Ovary (tissue), 7 donors: ENCODE measurements at regions not wholly inside any gene's neighbourhood (a gene's known extent, or its start where the extent isn't known, plus 50 kb on each side); places are given as distances from the start of the nearest gene placed in this dataset.

ENCODE experiments used
- DNase-seq, 5 donors: peaks; one replicate each; pipeline ENCODE4 v3.0.0-alpha.2; 2019 to 2020
- H3K27ac ChIP-seq, 2 donors: fragments of 200-600 bp; one replicate each; pipeline versions ENCODE4 v1.5.1 to v1.8.0; 2019 to 2022
- H3K27me3 ChIP-seq: fragments of 200-600 bp; one replicate; pipeline ENCODE4 v1.8.0; 2022
- H3K36me3 ChIP-seq: fragments of 200-600 bp; sonication (generic); one replicate; pipeline ENCODE4 v1.5.1; 2019
- H3K4me1 ChIP-seq: one replicate; pipeline ENCODE4 v1.8.1; 2013; ENCODE audit warnings: mild to moderate bottlenecking, moderate library complexity; ENCODE audit not compliant: insufficient read depth
- H3K4me3 ChIP-seq: fragments of 200-600 bp; sonication (generic); one replicate; pipeline ENCODE4 v1.5.1; 2017
- H3K9me3 ChIP-seq, 2 donors: fragments of 200-600 bp in 1 of 2; sonication (generic) in 1 of 2; one replicate each; pipeline versions ENCODE4 v1.5.1 to v1.8.1; 2013 to 2019; ENCODE audit warnings: mild to moderate bottlenecking in 1 of 2, moderate library complexity in 1 of 2
- EP300 ChIP-seq: sonication (generic); formaldehyde crosslinking; IDR thresholded peaks from one replicate; pipeline ENCODE4 v1.6.1; 2017; ENCODE audit warnings: antibody characterized with exemption
- POLR2A ChIP-seq: fragments of 450-650 bp; IDR thresholded peaks from one replicate; pipeline ENCODE4 v1.6.1; 2017; ENCODE audit warnings: antibody characterized with exemption, mild to moderate bottlenecking, moderate library complexity
- WGBS, 3 donors: extraction: QIAGEN DNeasy Blood & Tissue Kit in 1 of 3; methylation state at CpG; one replicate each; pipeline versions ENCODE4 v1.1.5 to v1.1.7; 2013 to 2017; 5-methylcytosine and 5-hydroxymethylcytosine counted together
- intact Hi-C, 4 donors: fragments of 100-400 bp; cut with DNase I; formaldehyde crosslinking; loops; one replicate each; pipeline versions ENCODE4 v1.11.0 to v1.15.1; 2022 to 2023
- TF ChIP-seq, protein P1 (sequence below), 3 donors: fragments of 450-650 bp in 2 of 3; fragments of 200-600 bp in 1 of 3; IDR thresholded peaks; one replicate each; pipeline versions ENCODE4 v1.5.1 to v1.8.0; 2016 to 2022; ENCODE audit warnings: antibody characterized with exemption in 3 of 3, mild to moderate bottlenecking in 1 of 3
- donor health status: DM: no; HTN: no; CAD: no; lungs with moderate emphysema.
- donor health status: DM: no; HTN: no; CAD: no.
- donor health status: Bipolar disorder and iron deficiency.
- donor health status: DM: no; HTN: no; CAD: no.
- donor health status: DM: yes; HTN: yes; CAD: no.

DNA sequence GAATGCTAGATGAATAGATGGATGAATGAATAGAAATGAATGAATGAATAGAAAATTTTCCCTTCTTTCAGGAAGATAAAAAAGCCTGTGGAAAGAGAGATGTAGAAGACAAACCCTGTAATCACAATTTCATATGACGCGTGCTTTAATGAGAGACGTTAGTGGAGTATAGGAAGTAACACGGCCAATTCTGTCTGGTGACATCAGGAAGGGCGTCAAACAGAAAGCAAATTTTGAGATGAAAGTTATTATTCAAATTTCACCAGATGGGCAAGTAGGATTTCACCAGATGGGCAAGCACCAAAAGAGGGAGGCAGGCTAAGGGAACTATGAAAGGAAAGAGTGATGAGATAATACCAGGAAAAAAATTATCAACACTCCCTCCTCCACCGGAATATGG lies 128.9 kb upstream of the PRSS1 start:
- Histone ChIP-seq H3K4me3 (no peak overlapping the region), H3K27ac (no peak overlapping the region), H3K9me3 (no peaks in the 10 kb centered on the region), H3K27me3 (no peaks in the 10 kb centered on the region), H3K4me1 (no peaks in the 10 kb centered on the region), H3K36me3 (no peaks in the 10 kb centered on the region)
- DNase-seq: no peak
- TF ChIP-seq, protein P1, sequence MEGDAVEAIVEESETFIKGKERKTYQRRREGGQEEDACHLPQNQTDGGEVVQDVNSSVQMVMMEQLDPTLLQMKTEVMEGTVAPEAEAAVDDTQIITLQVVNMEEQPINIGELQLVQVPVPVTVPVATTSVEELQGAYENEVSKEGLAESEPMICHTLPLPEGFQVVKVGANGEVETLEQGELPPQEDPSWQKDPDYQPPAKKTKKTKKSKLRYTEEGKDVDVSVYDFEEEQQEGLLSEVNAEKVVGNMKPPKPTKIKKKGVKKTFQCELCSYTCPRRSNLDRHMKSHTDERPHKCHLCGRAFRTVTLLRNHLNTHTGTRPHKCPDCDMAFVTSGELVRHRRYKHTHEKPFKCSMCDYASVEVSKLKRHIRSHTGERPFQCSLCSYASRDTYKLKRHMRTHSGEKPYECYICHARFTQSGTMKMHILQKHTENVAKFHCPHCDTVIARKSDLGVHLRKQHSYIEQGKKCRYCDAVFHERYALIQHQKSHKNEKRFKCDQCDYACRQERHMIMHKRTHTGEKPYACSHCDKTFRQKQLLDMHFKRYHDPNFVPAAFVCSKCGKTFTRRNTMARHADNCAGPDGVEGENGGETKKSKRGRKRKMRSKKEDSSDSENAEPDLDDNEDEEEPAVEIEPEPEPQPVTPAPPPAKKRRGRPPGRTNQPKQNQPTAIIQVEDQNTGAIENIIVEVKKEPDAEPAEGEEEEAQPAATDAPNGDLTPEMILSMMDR (IDR thresholded peaks at IDR 0.05): no peak
- TF ChIP-seq EP300: no peak
- TF ChIP-seq POLR2A: no peak
- intact Hi-C loops: no loop called here
- 71 to 79% (median 73%) methylated on average over 6 of the region's 6 CpGs for WGBS, 3 donors

DNA sequence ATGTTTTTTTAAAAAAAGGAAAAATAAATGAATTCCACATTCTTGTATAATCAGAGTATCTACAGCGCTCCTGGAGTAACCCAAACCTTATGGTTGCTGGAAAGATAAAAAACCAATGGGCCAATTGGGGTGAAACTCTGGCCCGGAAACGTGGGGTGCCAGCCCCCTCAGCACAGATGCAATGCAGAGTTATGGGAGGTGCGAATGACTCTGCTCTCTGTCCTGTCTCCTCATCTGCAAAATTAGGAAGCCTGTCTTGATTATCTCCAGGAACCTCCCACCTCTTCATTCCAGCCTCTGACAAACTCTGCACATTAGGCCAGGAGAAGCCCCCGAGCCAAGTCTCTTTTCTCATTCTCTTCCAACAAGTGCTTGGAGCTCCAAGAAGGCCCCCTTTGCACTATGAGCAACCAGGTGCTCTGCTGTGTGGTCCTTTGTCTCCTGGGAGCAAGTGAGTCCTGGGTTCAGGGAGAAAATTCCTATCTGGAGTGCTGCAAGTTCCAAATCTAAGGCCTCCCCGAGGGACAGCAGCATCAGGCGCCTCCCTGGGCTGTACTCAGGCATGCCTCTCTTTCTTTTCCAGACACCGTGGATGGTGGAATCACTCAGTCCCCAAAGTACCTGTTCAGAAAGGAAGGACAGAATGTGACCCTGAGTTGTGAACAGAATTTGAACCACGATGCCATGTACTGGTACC lies 130.5 kb upstream of the PRSS1 start:
- 62 to 73% (median 63%) methylated on average over 9 of the region's 9 CpGs for WGBS, 3 donors
- no peak overlapping the region for H3K4me3 ChIP-seq
- no peak overlapping the region for H3K27ac ChIP-seq
- H3K4me1 ChIP-seq: no peaks in the 10 kb centered on the region
- TF ChIP-seq, protein P1 (IDR thresholded peaks at IDR 0.05): no peak
- no peak for TF ChIP-seq EP300
- TF ChIP-seq POLR2A: no peak
- DNase-seq: no peak
- H3K27me3 ChIP-seq: no peaks in the 10 kb centered on the region
- intact Hi-C loops: no loop called here
- no peaks in the 10 kb centered on the region for H3K36me3 ChIP-seq
- H3K9me3 ChIP-seq: no peaks in the 10 kb centered on the region

DNA sequence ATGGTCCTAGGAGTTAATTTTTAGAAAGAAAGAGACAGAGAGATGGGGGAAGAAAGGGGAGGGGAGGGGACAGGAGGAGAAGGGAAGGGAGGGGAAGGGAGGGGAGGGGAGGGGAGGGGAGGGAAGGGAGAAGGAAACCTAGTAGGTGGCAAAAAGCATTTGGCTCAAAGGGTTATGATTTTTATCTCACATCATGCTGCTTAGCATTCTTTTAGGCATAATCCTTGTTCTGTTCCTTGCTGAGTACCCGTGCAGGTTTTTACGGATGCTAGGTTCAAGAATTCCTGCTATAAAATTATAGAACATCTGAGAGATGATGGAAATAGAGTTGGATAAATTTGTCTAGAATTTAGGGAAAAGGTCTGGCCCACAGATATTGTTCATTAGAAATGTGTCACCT lies 132.4 kb upstream of the PRSS1 start:
- Histone ChIP-seq H3K4me1 (no peaks in the 10 kb centered on the region), H3K27me3 (no peaks in the 10 kb centered on the region), H3K4me3 (no peak overlapping the region), H3K27ac (no peak overlapping the region), H3K36me3 (no peaks in the 10 kb centered on the region), H3K9me3 (no peaks in the 10 kb centered on the region)
- 67 to 70% (median 69%) methylated on average over 2 of the region's 2 CpGs for WGBS, 3 donors
- intact Hi-C loops: no loop called here
- DNase-seq: no peak
- TF ChIP-seq, protein P1 (IDR thresholded peaks at IDR 0.05): no peak
- TF ChIP-seq EP300 (no peak), POLR2A (no peak)

DNA sequence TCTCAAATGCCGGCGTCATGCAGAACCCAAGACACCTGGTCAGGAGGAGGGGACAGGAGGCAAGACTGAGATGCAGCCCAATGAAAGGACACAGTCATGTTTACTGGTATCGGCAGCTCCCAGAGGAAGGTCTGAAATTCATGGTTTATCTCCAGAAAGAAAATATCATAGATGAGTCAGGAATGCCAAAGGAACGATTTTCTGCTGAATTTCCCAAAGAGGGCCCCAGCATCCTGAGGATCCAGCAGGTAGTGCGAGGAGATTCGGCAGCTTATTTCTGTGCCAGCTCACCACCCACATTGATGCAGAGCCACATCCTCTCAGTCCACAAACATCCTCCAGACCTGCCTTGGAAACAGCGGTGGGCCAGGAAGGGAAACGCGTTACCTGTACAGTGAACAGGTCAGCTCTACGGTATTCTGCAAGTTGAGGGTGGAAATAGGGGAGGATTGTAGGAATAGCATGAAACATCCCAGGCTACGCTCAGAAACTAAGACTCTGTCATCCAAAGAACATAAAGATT lies 133.1 kb upstream of the PRSS1 start:
- DNase-seq: no peak
- Histone ChIP-seq H3K4me3 (no peak overlapping the region), H3K4me1 (no peaks in the 10 kb centered on the region), H3K27me3 (no peaks in the 10 kb centered on the region), H3K9me3 (no peaks in the 10 kb centered on the region), H3K27ac (no peak overlapping the region), H3K36me3 (no peaks in the 10 kb centered on the region)
- WGBS, 3 donors: 75 to 78% (median 76%) methylated on average over 11 of the region's 11 CpGs
- intact Hi-C loops: no loop called here
- TF ChIP-seq, protein P1 (IDR thresholded peaks at IDR 0.05): no peak
- TF ChIP-seq POLR2A (no peak), EP300 (no peak)
